Retinal pigment epithelial cell (primary cell): ENCODE measurements at regions not wholly inside any gene's neighbourhood (a gene's known extent, or its start where the extent isn't known, plus 50 kb on each side); places are given as distances from the start of the nearest gene placed in this dataset.
A peak's percentile ranks its signal among the peaks of the same experiment; 100 is the strongest.
"Not testable (repeated sequence)": the region's sequence is repeated elsewhere in the genome, so short reads cannot be mapped to it uniquely, and the experiment has no call there.

Source experiments
- DNase-seq: peaks from one replicate; pipeline ENCODE4 v3.0.0-alpha.2; 2010; ENCODE audit warnings: low read depth
- H3K4me3 ChIP-seq: 2 replicates; pipeline ENCODE4 v1.5.1; 2011; ENCODE audit warnings: mild to moderate bottlenecking, low read length, control low read depth, moderate library complexity
- TF ChIP-seq, protein P1 (sequence below): conservative IDR thresholded peaks from 2 replicates; pipeline ENCODE4 v1.5.1; 2011; ENCODE audit warnings: low read depth, low read length, control low read depth, inconsistent platforms

- no peak for DNase-seq
- TF ChIP-seq, protein P1, sequence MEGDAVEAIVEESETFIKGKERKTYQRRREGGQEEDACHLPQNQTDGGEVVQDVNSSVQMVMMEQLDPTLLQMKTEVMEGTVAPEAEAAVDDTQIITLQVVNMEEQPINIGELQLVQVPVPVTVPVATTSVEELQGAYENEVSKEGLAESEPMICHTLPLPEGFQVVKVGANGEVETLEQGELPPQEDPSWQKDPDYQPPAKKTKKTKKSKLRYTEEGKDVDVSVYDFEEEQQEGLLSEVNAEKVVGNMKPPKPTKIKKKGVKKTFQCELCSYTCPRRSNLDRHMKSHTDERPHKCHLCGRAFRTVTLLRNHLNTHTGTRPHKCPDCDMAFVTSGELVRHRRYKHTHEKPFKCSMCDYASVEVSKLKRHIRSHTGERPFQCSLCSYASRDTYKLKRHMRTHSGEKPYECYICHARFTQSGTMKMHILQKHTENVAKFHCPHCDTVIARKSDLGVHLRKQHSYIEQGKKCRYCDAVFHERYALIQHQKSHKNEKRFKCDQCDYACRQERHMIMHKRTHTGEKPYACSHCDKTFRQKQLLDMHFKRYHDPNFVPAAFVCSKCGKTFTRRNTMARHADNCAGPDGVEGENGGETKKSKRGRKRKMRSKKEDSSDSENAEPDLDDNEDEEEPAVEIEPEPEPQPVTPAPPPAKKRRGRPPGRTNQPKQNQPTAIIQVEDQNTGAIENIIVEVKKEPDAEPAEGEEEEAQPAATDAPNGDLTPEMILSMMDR, result no peak
- H3K4me3 ChIP-seq, result no peak overlapping the region
These were observed 79.5 kb upstream of the DMRT1 start for GRCh38 chr9:761793-762560.

GRCh38 chr9:763692-764091, 77.8 kb upstream of the DMRT1 start:
- H3K4me3 ChIP-seq, result no peak overlapping the region
- TF ChIP-seq, protein P1, result no peak
- no peak for DNase-seq

- H3K4me3 ChIP-seq, result no peak overlapping the region
- no peak for DNase-seq
These were observed 77.4 kb upstream of the DMRT1 start for GRCh38 chr9:764105-764524.

GRCh38 chr9:764986-765385, 76.5 kb upstream of the DMRT1 start:
- no peak overlapping the region for H3K4me3 ChIP-seq
- TF ChIP-seq, protein P1, result no peak
- no peak for DNase-seq

More at GRCh38 chr9:764105-764524, 77.4 kb upstream of the DMRT1 start:
- TF ChIP-seq, protein P1, result peak; percentile 70

GRCh38 chr9:767061-767561, 74.4 kb upstream of the DMRT1 start:
- H3K4me3 ChIP-seq, result not testable (repeated sequence)

GRCh38 chr9:776086-776485, 65.4 kb upstream of the DMRT1 start:
- DNase-seq, result no peak
- TF ChIP-seq, protein P1, result no peak
- H3K4me3 ChIP-seq, result no peak overlapping the region

More at GRCh38 chr9:767061-767561, 74.4 kb upstream of the DMRT1 start:
- DNase-seq, result not testable (repeated sequence)

DNA sequence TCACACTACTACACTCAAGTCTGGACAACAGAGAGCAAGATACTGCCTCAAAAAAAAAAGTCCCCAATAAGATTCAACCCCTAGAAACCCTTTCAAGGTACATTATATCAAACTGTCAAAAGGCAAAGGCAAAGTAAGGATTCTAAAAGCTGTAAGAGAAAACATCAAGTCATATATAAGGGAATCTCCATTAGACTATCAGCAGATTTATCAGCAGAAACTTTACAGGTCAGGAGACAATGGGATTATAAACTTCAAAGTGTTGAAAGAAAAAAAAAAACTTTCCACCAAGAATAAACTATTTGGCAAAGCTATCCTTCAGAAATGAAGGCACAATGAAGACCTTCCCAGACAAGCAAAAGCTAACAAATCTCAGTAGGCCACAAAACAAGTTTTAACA, 63.5 kb upstream of the DMRT1 start:
- TF ChIP-seq, protein P1, result no peak
- DNase-seq, result no peak
- H3K4me3 ChIP-seq, result no peak overlapping the region
